ENCODE measurements at regions not wholly inside any gene's neighbourhood (a gene's known extent, or its start where the extent isn't known, plus 50 kb on each side); places are given as distances from the start of the nearest gene placed in this dataset.

- TF ChIP-seq, protein P1, sequence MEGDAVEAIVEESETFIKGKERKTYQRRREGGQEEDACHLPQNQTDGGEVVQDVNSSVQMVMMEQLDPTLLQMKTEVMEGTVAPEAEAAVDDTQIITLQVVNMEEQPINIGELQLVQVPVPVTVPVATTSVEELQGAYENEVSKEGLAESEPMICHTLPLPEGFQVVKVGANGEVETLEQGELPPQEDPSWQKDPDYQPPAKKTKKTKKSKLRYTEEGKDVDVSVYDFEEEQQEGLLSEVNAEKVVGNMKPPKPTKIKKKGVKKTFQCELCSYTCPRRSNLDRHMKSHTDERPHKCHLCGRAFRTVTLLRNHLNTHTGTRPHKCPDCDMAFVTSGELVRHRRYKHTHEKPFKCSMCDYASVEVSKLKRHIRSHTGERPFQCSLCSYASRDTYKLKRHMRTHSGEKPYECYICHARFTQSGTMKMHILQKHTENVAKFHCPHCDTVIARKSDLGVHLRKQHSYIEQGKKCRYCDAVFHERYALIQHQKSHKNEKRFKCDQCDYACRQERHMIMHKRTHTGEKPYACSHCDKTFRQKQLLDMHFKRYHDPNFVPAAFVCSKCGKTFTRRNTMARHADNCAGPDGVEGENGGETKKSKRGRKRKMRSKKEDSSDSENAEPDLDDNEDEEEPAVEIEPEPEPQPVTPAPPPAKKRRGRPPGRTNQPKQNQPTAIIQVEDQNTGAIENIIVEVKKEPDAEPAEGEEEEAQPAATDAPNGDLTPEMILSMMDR (IDR thresholded peaks at IDR 0.05 in 8 of 11, conservative IDR thresholded peaks at IDR 0.05 in 3 of 11): no peak
- no peak for TF ChIP-seq POLR2AphosphoS5 (IDR thresholded peaks at IDR 0.05)
- TF ChIP-seq POLR2A (IDR thresholded peaks at IDR 0.05): no peak
These were observed 151.4 kb upstream of the DAAM1 start for GRCh38 chr14:59037086-59037485.
